ENCODE measurements at regions not wholly inside any gene's neighbourhood (a gene's known extent, or its start where the extent isn't known, plus 50 kb on each side); places are given as distances from the start of the nearest gene placed in this dataset.

- no peak for DNase-seq
These were observed 50.8 kb upstream of the DSN1 start for GRCh38 chr20:36824142-36824940.

GRCh38 chr20:36825385-36826104 is 50.4 kb upstream of the TLDC2 start:
- peak; percentile 20 for DNase-seq

Measured in NCI-H1694 treated with DMSO at 0.1 percent for 48 hours (cell line).